SU-DHL-6 (cell line): ENCODE measurements at regions not wholly inside any gene's neighbourhood (a gene's known extent, or its start where the extent isn't known, plus 50 kb on each side); places are given as distances from the start of the nearest gene placed in this dataset.

Source experiments
- EZH2phosphoT487 ChIP-seq: fragments of 200-600 bp; sonication (generic), shearing (Covaris generic); conservative IDR thresholded peaks from 2 replicates; pipeline ENCODE4 v1.6.1; 2018; ENCODE audit warnings: mild to moderate bottlenecking, antibody characterized with exemption, low read length, moderate library complexity, mixed read lengths
- TF ChIP-seq, protein P1 (sequence below): fragments of 200-600 bp; sonication (generic); IDR thresholded peaks from one replicate; pipeline ENCODE4 v1.5.1; 2017; ENCODE audit warnings: antibody characterized with exemption, mild to moderate bottlenecking, low read length, moderate library complexity; ENCODE audit not compliant: insufficient read depth, poor library complexity, severe bottlenecking

- TF ChIP-seq, protein P1, sequence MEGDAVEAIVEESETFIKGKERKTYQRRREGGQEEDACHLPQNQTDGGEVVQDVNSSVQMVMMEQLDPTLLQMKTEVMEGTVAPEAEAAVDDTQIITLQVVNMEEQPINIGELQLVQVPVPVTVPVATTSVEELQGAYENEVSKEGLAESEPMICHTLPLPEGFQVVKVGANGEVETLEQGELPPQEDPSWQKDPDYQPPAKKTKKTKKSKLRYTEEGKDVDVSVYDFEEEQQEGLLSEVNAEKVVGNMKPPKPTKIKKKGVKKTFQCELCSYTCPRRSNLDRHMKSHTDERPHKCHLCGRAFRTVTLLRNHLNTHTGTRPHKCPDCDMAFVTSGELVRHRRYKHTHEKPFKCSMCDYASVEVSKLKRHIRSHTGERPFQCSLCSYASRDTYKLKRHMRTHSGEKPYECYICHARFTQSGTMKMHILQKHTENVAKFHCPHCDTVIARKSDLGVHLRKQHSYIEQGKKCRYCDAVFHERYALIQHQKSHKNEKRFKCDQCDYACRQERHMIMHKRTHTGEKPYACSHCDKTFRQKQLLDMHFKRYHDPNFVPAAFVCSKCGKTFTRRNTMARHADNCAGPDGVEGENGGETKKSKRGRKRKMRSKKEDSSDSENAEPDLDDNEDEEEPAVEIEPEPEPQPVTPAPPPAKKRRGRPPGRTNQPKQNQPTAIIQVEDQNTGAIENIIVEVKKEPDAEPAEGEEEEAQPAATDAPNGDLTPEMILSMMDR = no peak
- TF ChIP-seq EZH2phosphoT487 = no peak
Observed at GRCh38 chr11:21927628-21928027, 265.3 kb upstream of the ANO5 start.
